ENCODE measurements at regions not wholly inside any gene's neighbourhood (a gene's known extent, or its start where the extent isn't known, plus 50 kb on each side); places are given as distances from the start of the nearest gene placed in this dataset.

- DNase-seq (ENCODE audit: insufficient read length, low spot score) (no peak), FAIRE-seq (no peak)
- no peak for TF ChIP-seq POLR2A (IDR thresholded peaks at IDR 0.05; ENCODE audit: low read depth, low read length)
Observed at GRCh38 chr17:77379065-77379428, 238.3 kb downstream of the SEC14L1 start.

GRCh38 chr17:77379832-77380231 lies 239.1 kb downstream of the SEC14L1 start:
- TF ChIP-seq POLR2A (IDR thresholded peaks at IDR 0.05; ENCODE audit: low read depth, low read length), result no peak
- no peak for FAIRE-seq
- no peak for DNase-seq (ENCODE audit: insufficient read length, low spot score)

GRCh38 chr17:77380395-77381184 lies 239.8 kb downstream of the SEC14L1 start:
- FAIRE-seq (no peak), DNase-seq (ENCODE audit: insufficient read length, low spot score) (no peak)
- no peak for TF ChIP-seq POLR2A (IDR thresholded peaks at IDR 0.05; ENCODE audit: low read depth, low read length)

- no peak for TF ChIP-seq POLR2A (IDR thresholded peaks at IDR 0.05; ENCODE audit: low read depth, low read length)
- DNase-seq (ENCODE audit: insufficient read length, low spot score) (no peak), FAIRE-seq (no peak)
Observed at GRCh38 chr17:77381185-77381700, 240.5 kb downstream of the SEC14L1 start.

GRCh38 chr17:77381731-77382130 lies 241.0 kb downstream of the SEC14L1 start:
- FAIRE-seq (no peak), DNase-seq (ENCODE audit: insufficient read length, low spot score) (no peak)
- no peak for TF ChIP-seq POLR2A (IDR thresholded peaks at IDR 0.05; ENCODE audit: low read depth, low read length)

GRCh38 chr17:77382356-77382911 lies 241.7 kb downstream of the SEC14L1 start:
- FAIRE-seq (no peak), DNase-seq (ENCODE audit: insufficient read length, low spot score) (no peak)
- no peak for TF ChIP-seq POLR2A (IDR thresholded peaks at IDR 0.05; ENCODE audit: low read depth, low read length)

- FAIRE-seq (no peak), DNase-seq (ENCODE audit: insufficient read length, low spot score) (peak; percentile 61)
- TF ChIP-seq POLR2A (IDR thresholded peaks at IDR 0.05; ENCODE audit: low read depth, low read length), result no peak
Observed at GRCh38 chr17:77382966-77383612, 242.3 kb downstream of the SEC14L1 start.

GRCh38 chr17:77383613-77384608 lies 243.1 kb downstream of the SEC14L1 start:
- TF ChIP-seq POLR2A (IDR thresholded peaks at IDR 0.05; ENCODE audit: low read depth, low read length), result no peak
- no peak for DNase-seq (ENCODE audit: insufficient read length, low spot score)
- no peak for FAIRE-seq

- FAIRE-seq (no peak), DNase-seq (ENCODE audit: insufficient read length, low spot score) (no peak)
- no peak for TF ChIP-seq POLR2A (IDR thresholded peaks at IDR 0.05; ENCODE audit: low read depth, low read length)
Observed at GRCh38 chr17:77385750-77386501, 245.2 kb downstream of the SEC14L1 start.

- TF ChIP-seq POLR2A (IDR thresholded peaks at IDR 0.05; ENCODE audit: low read depth, low read length), result no peak
- DNase-seq (ENCODE audit: insufficient read length, low spot score), result no peak
- no peak for FAIRE-seq
Observed at GRCh38 chr17:77386502-77387192, 245.9 kb downstream of the SEC14L1 start.

- DNase-seq (ENCODE audit: insufficient read length, low spot score) (no peak), FAIRE-seq (no peak)
- TF ChIP-seq POLR2A (IDR thresholded peaks at IDR 0.05; ENCODE audit: low read depth, low read length), result no peak
Observed at GRCh38 chr17:77387891-77388290, 247.1 kb downstream of the SEC14L1 start.
